ENCODE measurements at regions not wholly inside any gene's neighbourhood (a gene's known extent, or its start where the extent isn't known, plus 50 kb on each side); places are given as distances from the start of the nearest gene placed in this dataset.

- H3K9me3 ChIP-seq (ENCODE audit: control insufficient read depth in 2 of 2, insufficient read depth in 1 of 2, low read depth in 1 of 2, low read length in 1 of 2) = no peaks in the 10 kb centered on the region
- H3K4me3 ChIP-seq (ENCODE audit: low read depth in 1 of 2, low read length in 2 of 2) = no peak overlapping the region
- H3K36me3 ChIP-seq (ENCODE audit: control insufficient read depth in 2 of 2, insufficient read depth in 2 of 2, low read length in 1 of 2) = no peaks in the 10 kb centered on the region
- no peaks in the 10 kb centered on the region for H3K4me1 ChIP-seq (ENCODE audit: control insufficient read depth in 2 of 2, insufficient read depth in 2 of 2, low read length in 1 of 2)
- no peak overlapping the region for H3K27ac ChIP-seq (ENCODE audit: low read depth in 2 of 2, low read length in 1 of 2)
- H3K27me3 ChIP-seq (ENCODE audit: control insufficient read depth in 1 of 2, insufficient read depth in 2 of 2, low read length in 2 of 2) = no peaks in the 10 kb centered on the region
- WGBS, 2 donors = 78 to 82% methylated on average over 12 of the region's 12 CpGs
These were observed 127.7 kb downstream of the DACT1 start for GRCh38 chr14:58765418-58765831.

GRCh38 chr14:58765843-58766242 lies 128.1 kb downstream of the DACT1 start:
- H3K9me3 ChIP-seq (ENCODE audit: control insufficient read depth in 2 of 2, insufficient read depth in 1 of 2, low read depth in 1 of 2, low read length in 1 of 2) = no peaks in the 10 kb centered on the region
- 71 to 81% methylated on average over 6 of the region's 6 CpGs for WGBS, 2 donors
- no peak overlapping the region for H3K4me3 ChIP-seq (ENCODE audit: low read depth in 1 of 2, low read length in 2 of 2)
- no peaks in the 10 kb centered on the region for H3K4me1 ChIP-seq (ENCODE audit: control insufficient read depth in 2 of 2, insufficient read depth in 2 of 2, low read length in 1 of 2)
- no peaks in the 10 kb centered on the region for H3K36me3 ChIP-seq (ENCODE audit: control insufficient read depth in 2 of 2, insufficient read depth in 2 of 2, low read length in 1 of 2)
- H3K27me3 ChIP-seq (ENCODE audit: control insufficient read depth in 1 of 2, insufficient read depth in 2 of 2, low read length in 2 of 2) = no peaks in the 10 kb centered on the region
- no peak overlapping the region for H3K27ac ChIP-seq (ENCODE audit: low read depth in 2 of 2, low read length in 1 of 2)

GRCh38 chr14:58769011-58769643 lies 131.4 kb downstream of the DACT1 start:
- 82 to 87% methylated on average over 5 of the region's 5 CpGs for WGBS, 2 donors

GRCh38 chr14:58769771-58770170 lies 132.0 kb downstream of the DACT1 start:
- Histone ChIP-seq H3K9me3 (ENCODE audit: control insufficient read depth in 2 of 2, insufficient read depth in 1 of 2, low read depth in 1 of 2, low read length in 1 of 2) (peaks cover 0 to 2% of the 10 kb centered on the region in 2 donors), H3K36me3 (ENCODE audit: control insufficient read depth in 2 of 2, insufficient read depth in 2 of 2, low read length in 1 of 2) (no peaks in the 10 kb centered on the region), H3K4me1 (ENCODE audit: control insufficient read depth in 2 of 2, insufficient read depth in 2 of 2, low read length in 1 of 2) (no peaks in the 10 kb centered on the region), H3K4me3 (ENCODE audit: low read depth in 1 of 2, low read length in 2 of 2) (no peak overlapping the region), H3K27ac (ENCODE audit: low read depth in 2 of 2, low read length in 1 of 2) (no peak overlapping the region), H3K27me3 (ENCODE audit: control insufficient read depth in 1 of 2, insufficient read depth in 2 of 2, low read length in 2 of 2) (no peaks in the 10 kb centered on the region)
- 40 to 42% methylated on average over 2 of the region's 2 CpGs for WGBS, 2 donors

More at GRCh38 chr14:58769011-58769643, 131.4 kb downstream of the DACT1 start:
- H3K9me3 ChIP-seq (ENCODE audit: control insufficient read depth in 2 of 2, insufficient read depth in 1 of 2, low read depth in 1 of 2, low read length in 1 of 2) = no peaks in the 10 kb centered on the region
- no peaks in the 10 kb centered on the region for H3K27me3 ChIP-seq (ENCODE audit: control insufficient read depth in 1 of 2, insufficient read depth in 2 of 2, low read length in 2 of 2)
- no peaks in the 10 kb centered on the region for H3K36me3 ChIP-seq (ENCODE audit: control insufficient read depth in 2 of 2, insufficient read depth in 2 of 2, low read length in 1 of 2)
- no peaks in the 10 kb centered on the region for H3K4me1 ChIP-seq (ENCODE audit: control insufficient read depth in 2 of 2, insufficient read depth in 2 of 2, low read length in 1 of 2)
- H3K4me3 ChIP-seq (ENCODE audit: low read depth in 1 of 2, low read length in 2 of 2) = no peak overlapping the region
- H3K27ac ChIP-seq (ENCODE audit: low read depth in 2 of 2, low read length in 1 of 2) = no peak overlapping the region

- no peaks in the 10 kb centered on the region for H3K4me1 ChIP-seq (ENCODE audit: control insufficient read depth in 2 of 2, insufficient read depth in 2 of 2, low read length in 1 of 2)
- no peaks in the 10 kb centered on the region for H3K36me3 ChIP-seq (ENCODE audit: control insufficient read depth in 2 of 2, insufficient read depth in 2 of 2, low read length in 1 of 2)
- H3K27ac ChIP-seq (ENCODE audit: low read depth in 2 of 2, low read length in 1 of 2) = no peak overlapping the region
- H3K9me3 ChIP-seq (ENCODE audit: control insufficient read depth in 2 of 2, insufficient read depth in 1 of 2, low read depth in 1 of 2, low read length in 1 of 2) = peaks cover 0 to 2% of the 10 kb centered on the region in 2 donors
- H3K4me3 ChIP-seq (ENCODE audit: low read depth in 1 of 2, low read length in 2 of 2) = no peak overlapping the region
- no peaks in the 10 kb centered on the region for H3K27me3 ChIP-seq (ENCODE audit: control insufficient read depth in 1 of 2, insufficient read depth in 2 of 2, low read length in 2 of 2)
These were observed 132.8 kb downstream of the DACT1 start for GRCh38 chr14:58770491-58770982.

- 96 to 97% methylated on average over 6 of the region's 6 CpGs for WGBS, 2 donors
- H3K27ac ChIP-seq (ENCODE audit: low read depth in 2 of 2, low read length in 1 of 2) = no peak overlapping the region
- H3K4me3 ChIP-seq (ENCODE audit: low read depth in 1 of 2, low read length in 2 of 2) = no peak overlapping the region
These were observed 133.3 kb downstream of the DACT1 start for GRCh38 chr14:58771016-58771415.

GRCh38 chr14:58772116-58772515 lies 134.4 kb downstream of the DACT1 start:
- H3K9me3 ChIP-seq (ENCODE audit: control insufficient read depth in 2 of 2, insufficient read depth in 1 of 2, low read depth in 1 of 2, low read length in 1 of 2) = peaks cover 0 to 2% of the 10 kb centered on the region in 2 donors
- H3K4me3 ChIP-seq (ENCODE audit: low read depth in 1 of 2, low read length in 2 of 2) = no peak overlapping the region
- H3K27ac ChIP-seq (ENCODE audit: low read depth in 2 of 2, low read length in 1 of 2) = no peak overlapping the region
- no peaks in the 10 kb centered on the region for H3K36me3 ChIP-seq (ENCODE audit: control insufficient read depth in 2 of 2, insufficient read depth in 2 of 2, low read length in 1 of 2)
- no peaks in the 10 kb centered on the region for H3K4me1 ChIP-seq (ENCODE audit: control insufficient read depth in 2 of 2, insufficient read depth in 2 of 2, low read length in 1 of 2)
- 81 to 92% methylated on average over 3 of the region's 3 CpGs for WGBS, 2 donors
- no peaks in the 10 kb centered on the region for H3K27me3 ChIP-seq (ENCODE audit: control insufficient read depth in 1 of 2, insufficient read depth in 2 of 2, low read length in 2 of 2)

More at GRCh38 chr14:58771016-58771415, 133.3 kb downstream of the DACT1 start:
- Histone ChIP-seq H3K36me3 (ENCODE audit: control insufficient read depth in 2 of 2, insufficient read depth in 2 of 2, low read length in 1 of 2) (no peaks in the 10 kb centered on the region), H3K9me3 (ENCODE audit: control insufficient read depth in 2 of 2, insufficient read depth in 1 of 2, low read depth in 1 of 2, low read length in 1 of 2) (peaks cover 0 to 2% of the 10 kb centered on the region in 2 donors), H3K4me1 (ENCODE audit: control insufficient read depth in 2 of 2, insufficient read depth in 2 of 2, low read length in 1 of 2) (no peaks in the 10 kb centered on the region), H3K27me3 (ENCODE audit: control insufficient read depth in 1 of 2, insufficient read depth in 2 of 2, low read length in 2 of 2) (no peaks in the 10 kb centered on the region)

- H3K4me3 ChIP-seq (ENCODE audit: low read depth in 1 of 2, low read length in 2 of 2) = no peak overlapping the region
- 73 to 83% methylated on average over 7 of the region's 7 CpGs for WGBS, 2 donors
- H3K4me1 ChIP-seq (ENCODE audit: control insufficient read depth in 2 of 2, insufficient read depth in 2 of 2, low read length in 1 of 2) = peaks cover 0 to 2% of the 10 kb centered on the region in 2 donors
- peaks cover 0 to 2% of the 10 kb centered on the region in 2 donors for H3K9me3 ChIP-seq (ENCODE audit: control insufficient read depth in 2 of 2, insufficient read depth in 1 of 2, low read depth in 1 of 2, low read length in 1 of 2)
- H3K27ac ChIP-seq (ENCODE audit: low read depth in 2 of 2, low read length in 1 of 2) = no peak overlapping the region
- H3K27me3 ChIP-seq (ENCODE audit: control insufficient read depth in 1 of 2, insufficient read depth in 2 of 2, low read length in 2 of 2) = no peaks in the 10 kb centered on the region
- no peaks in the 10 kb centered on the region for H3K36me3 ChIP-seq (ENCODE audit: control insufficient read depth in 2 of 2, insufficient read depth in 2 of 2, low read length in 1 of 2)
These were observed 135.2 kb downstream of the DACT1 start for GRCh38 chr14:58772794-58773620.

- Histone ChIP-seq H3K4me1 (ENCODE audit: control insufficient read depth in 2 of 2, insufficient read depth in 2 of 2, low read length in 1 of 2) (peaks cover 0 to 2% of the 10 kb centered on the region in 2 donors), H3K4me3 (ENCODE audit: low read depth in 1 of 2, low read length in 2 of 2) (no peak overlapping the region), H3K27me3 (ENCODE audit: control insufficient read depth in 1 of 2, insufficient read depth in 2 of 2, low read length in 2 of 2) (no peaks in the 10 kb centered on the region), H3K27ac (ENCODE audit: low read depth in 2 of 2, low read length in 1 of 2) (no peak overlapping the region), H3K36me3 (ENCODE audit: control insufficient read depth in 2 of 2, insufficient read depth in 2 of 2, low read length in 1 of 2) (no peaks in the 10 kb centered on the region), H3K9me3 (ENCODE audit: control insufficient read depth in 2 of 2, insufficient read depth in 1 of 2, low read depth in 1 of 2, low read length in 1 of 2) (peaks cover 0 to 2% of the 10 kb centered on the region in 2 donors)
- WGBS, 2 donors = 89 to 94% methylated on average over 1 of the region's 1 CpG
These were observed 136.8 kb downstream of the DACT1 start for GRCh38 chr14:58774531-58774930.

All from esophagus (tissue), 2 donors.